ENCODE measurements at regions not wholly inside any gene's neighbourhood (a gene's known extent, or its start where the extent isn't known, plus 50 kb on each side); places are given as distances from the start of the nearest gene placed in this dataset.

GRCh38 chr4:129950217-129950616 is 854.3 kb downstream of the C4orf33 start:
- peaks cover 0 to 1% (median 0%) of the 10 kb centered on the region in 4 donors for H3K4me1 ChIP-seq
- DNase-seq (no peak), ATAC-seq (no peak)
- no peaks in the 10 kb centered on the region for H3K27me3 ChIP-seq
- 75% methylated on average over 3 of the region's 3 CpGs for WGBS (ENCODE audit: insufficient coverage, low coverage, low lambda C conversion rate, missing lambda C conversion rate)
- TF ChIP-seq POLR2A (IDR thresholded peaks at IDR 0.05) (no peak), CTCF (IDR thresholded peaks at IDR 0.05) (no peak)
- no peak overlapping the region for H3K4me3 ChIP-seq
- H3K9me3 ChIP-seq = no peaks in the 10 kb centered on the region
- no peak overlapping the region for H3K27ac ChIP-seq
- intact Hi-C loops (cut with DNase I) = no loop called here
- H3K36me3 ChIP-seq = no peaks in the 10 kb centered on the region

- Histone ChIP-seq H3K27me3 (no peaks in the 10 kb centered on the region), H3K9me3 (no peaks in the 10 kb centered on the region), H3K4me3 (no peak overlapping the region), H3K36me3 (no peaks in the 10 kb centered on the region), H3K4me1 (no peaks in the 10 kb centered on the region), H3K27ac (no peak overlapping the region)
- intact Hi-C loops (cut with DNase I) = no loop called here
- DNase-seq (no peak), ATAC-seq (no peak)
- no peak for TF ChIP-seq POLR2A (IDR thresholded peaks at IDR 0.05)
- TF ChIP-seq CTCF (IDR thresholded peaks at IDR 0.05) = no peak
- WGBS (ENCODE audit: insufficient coverage, low coverage, low lambda C conversion rate, missing lambda C conversion rate) = 44% methylated on average over 2 of the region's 2 CpGs
Measured at GRCh38 chr4:129966175-129966574, 870.2 kb downstream of the C4orf33 start.

- Histone ChIP-seq H3K4me3 (no peak overlapping the region), H3K9me3 (no peaks in the 10 kb centered on the region), H3K27me3 (no peaks in the 10 kb centered on the region), H3K36me3 (no peaks in the 10 kb centered on the region), H3K27ac (no peak overlapping the region), H3K4me1 (no peaks in the 10 kb centered on the region)
- TF ChIP-seq CTCF (IDR thresholded peaks at IDR 0.05) = no peak
- TF ChIP-seq POLR2A (IDR thresholded peaks at IDR 0.05) = no peak
- DNase-seq (no peak), ATAC-seq (no peak)
- intact Hi-C loops (cut with DNase I) = no loop called here
- 63% methylated on average over 3 of the region's 3 CpGs for WGBS (ENCODE audit: insufficient coverage, low coverage, low lambda C conversion rate, missing lambda C conversion rate)
Measured at GRCh38 chr4:129968366-129968765, 872.4 kb downstream of the C4orf33 start.

GRCh38 chr4:129968778-129969177 is 872.8 kb downstream of the C4orf33 start:
- Histone ChIP-seq H3K27ac (no peak overlapping the region), H3K27me3 (no peaks in the 10 kb centered on the region), H3K4me3 (no peak overlapping the region), H3K4me1 (no peaks in the 10 kb centered on the region), H3K9me3 (no peaks in the 10 kb centered on the region), H3K36me3 (no peaks in the 10 kb centered on the region)
- intact Hi-C loops (cut with DNase I) = no loop called here
- WGBS (ENCODE audit: insufficient coverage, low coverage, low lambda C conversion rate, missing lambda C conversion rate) = 56% methylated on average over 1 of the region's 1 CpG
- TF ChIP-seq CTCF (IDR thresholded peaks at IDR 0.05) (no peak), POLR2A (IDR thresholded peaks at IDR 0.05) (no peak)
- DNase-seq (no peak), ATAC-seq (no peak)

GRCh38 chr4:129970801-129971200 is 874.8 kb downstream of the C4orf33 start:
- intact Hi-C loops (cut with DNase I) = no loop called here
- H3K4me1 ChIP-seq = no peaks in the 10 kb centered on the region
- H3K36me3 ChIP-seq = no peaks in the 10 kb centered on the region
- DNase-seq (no peak), ATAC-seq (no peak)
- TF ChIP-seq POLR2A (IDR thresholded peaks at IDR 0.05) = no peak
- H3K27me3 ChIP-seq = no peaks in the 10 kb centered on the region
- H3K4me3 ChIP-seq = no peak overlapping the region
- WGBS (ENCODE audit: insufficient coverage, low coverage, low lambda C conversion rate, missing lambda C conversion rate) = 68% methylated on average over 3 of the region's 3 CpGs
- no peak overlapping the region for H3K27ac ChIP-seq
- no peaks in the 10 kb centered on the region for H3K9me3 ChIP-seq

Data from right lobe of liver (tissue), 6 donors.